ENCODE measurements at regions not wholly inside any gene's neighbourhood (a gene's known extent, or its start where the extent isn't known, plus 50 kb on each side); places are given as distances from the start of the nearest gene placed in this dataset.

- WGBS, 2 donors, result 86 to 91% methylated on average over 5 of the region's 5 CpGs
- Histone ChIP-seq H3K27ac (no peak overlapping the region), H3K36me3 (no peaks in the 10 kb centered on the region), H3K27me3 (no peaks in the 10 kb centered on the region), H3K9me3 (no peaks in the 10 kb centered on the region), H3K4me1 (peaks cover 0 to 7% (median 0%) of the 10 kb centered on the region in 3 donors), H3K4me3 (no peak overlapping the region)
- ATAC-seq, result no peak
- intact Hi-C loops (cut with DNase I), result no loop called here
- DNase-seq, result no peak
- TF ChIP-seq CTCF (IDR thresholded peaks at IDR 0.05), result no peak
- no peak for FAIRE-seq
Observed at GRCh38 chr12:83468988-83469908, 782.5 kb downstream of the TMTC2 start.

DNA sequence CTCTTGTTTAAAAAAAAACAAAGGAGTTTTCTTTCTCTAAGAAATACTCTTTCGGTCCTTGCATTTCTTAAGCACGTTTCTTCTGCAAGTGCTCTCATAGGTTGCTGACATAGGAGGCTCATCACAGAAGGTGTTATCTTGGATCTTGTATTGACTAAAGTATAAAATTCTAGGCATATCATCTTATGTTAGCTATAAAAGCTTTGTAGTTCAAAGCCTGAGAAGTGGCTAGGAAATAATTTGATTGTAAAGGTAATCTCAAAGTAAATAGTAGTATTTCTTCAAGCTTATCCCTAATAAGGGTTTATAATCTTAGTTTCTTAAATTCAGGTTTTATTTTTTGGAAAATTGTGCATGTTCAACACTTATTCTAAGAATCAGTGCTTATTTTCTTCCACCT lies 778.9 kb downstream of the TMTC2 start:
- no peak for TF ChIP-seq CTCF (IDR thresholded peaks at IDR 0.05)
- H3K36me3 ChIP-seq, result no peaks in the 10 kb centered on the region
- H3K27me3 ChIP-seq, result no peaks in the 10 kb centered on the region
- DNase-seq, result no peak
- no peak for ATAC-seq
- no peaks in the 10 kb centered on the region for H3K9me3 ChIP-seq
- H3K4me3 ChIP-seq, result no peak overlapping the region
- no peak for FAIRE-seq
- no peak overlapping the region for H3K27ac ChIP-seq
- H3K4me1 ChIP-seq, result no peaks in the 10 kb centered on the region
- WGBS, 2 donors, result 32 to 37% methylated on average over 2 of the region's 2 CpGs
- intact Hi-C loops (cut with DNase I), result no loop called here

- no peak for TF ChIP-seq CTCF (IDR thresholded peaks at IDR 0.05)
- no peak for DNase-seq
Observed at GRCh38 chr12:83462419-83462818, 775.7 kb downstream of the TMTC2 start.

DNA sequence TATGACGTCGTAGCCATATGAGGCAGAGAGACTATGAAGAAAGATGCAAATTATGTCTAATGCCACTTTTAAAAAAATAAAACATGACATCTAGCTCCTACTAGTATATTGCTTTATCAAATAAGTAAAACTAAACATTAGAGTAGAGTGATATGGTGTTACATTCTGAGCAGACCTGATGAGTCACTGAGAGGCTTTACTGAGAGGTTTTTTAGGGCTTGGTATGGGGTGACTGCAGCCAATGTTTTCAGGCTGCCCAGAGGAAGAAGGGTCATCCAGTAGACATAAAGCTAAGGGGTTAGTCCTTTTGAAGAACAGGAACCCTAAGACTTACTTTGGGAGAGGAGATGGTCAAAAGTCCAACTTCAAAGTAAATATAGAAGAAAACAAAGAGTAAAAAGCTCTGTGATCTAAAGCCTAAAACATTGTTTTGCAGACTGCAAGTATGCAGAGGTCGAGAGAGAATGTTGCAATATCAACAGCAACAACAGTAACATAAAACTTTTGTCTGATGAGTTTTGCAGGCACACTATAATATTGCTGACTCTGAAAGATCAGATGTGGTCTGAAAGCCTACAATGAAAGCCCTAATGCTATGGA lies 774.7 kb downstream of the TMTC2 start:
- Histone ChIP-seq H3K9me3 (no peaks in the 10 kb centered on the region), H3K27me3 (no peaks in the 10 kb centered on the region), H3K4me1 (no peaks in the 10 kb centered on the region), H3K27ac (no peak overlapping the region), H3K36me3 (no peaks in the 10 kb centered on the region), H3K4me3 (no peak overlapping the region)
- TF ChIP-seq CTCF (IDR thresholded peaks at IDR 0.05), result no peak
- intact Hi-C loops (cut with DNase I), result no loop called here
- FAIRE-seq (no peak), DNase-seq (no peak), ATAC-seq (no peak)
- WGBS, 2 donors, result 72 to 82% methylated on average over 3 of the region's 3 CpGs

More at GRCh38 chr12:83462419-83462818, 775.7 kb downstream of the TMTC2 start:
- H3K27ac ChIP-seq, result no peak overlapping the region
- FAIRE-seq (no peak), ATAC-seq (no peak)
- H3K36me3 ChIP-seq, result no peaks in the 10 kb centered on the region
- intact Hi-C loops (cut with DNase I), result no loop called here
- no peaks in the 10 kb centered on the region for H3K9me3 ChIP-seq
- H3K27me3 ChIP-seq, result no peaks in the 10 kb centered on the region
- H3K4me1 ChIP-seq, result no peaks in the 10 kb centered on the region
- no peak overlapping the region for H3K4me3 ChIP-seq

DNA sequence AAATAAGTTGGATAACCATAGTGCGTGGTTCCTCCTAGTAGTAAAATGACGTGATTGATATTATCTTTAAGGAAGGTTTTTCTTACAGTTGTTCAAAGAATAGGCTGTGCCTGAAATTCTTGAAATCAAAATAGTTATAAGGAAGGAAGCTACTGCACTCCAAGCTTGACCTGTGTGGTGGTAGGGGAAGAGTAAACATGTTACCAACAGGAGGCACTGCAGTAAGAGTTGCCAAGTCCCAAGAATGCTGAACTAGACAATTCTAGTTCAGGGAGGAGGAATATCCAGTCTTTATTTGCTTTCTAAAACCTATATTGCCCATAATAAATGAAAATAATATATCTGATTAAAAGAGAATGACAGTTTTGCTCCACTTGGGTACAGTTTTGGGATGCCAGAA lies 764.5 kb downstream of the TMTC2 start:
- DNase-seq (no peak), FAIRE-seq (no peak), ATAC-seq (no peak)
- TF ChIP-seq CTCF (IDR thresholded peaks at IDR 0.05), result no peak
- H3K27ac ChIP-seq, result no peak overlapping the region
- no peaks in the 10 kb centered on the region for H3K4me1 ChIP-seq
- no peaks in the 10 kb centered on the region for H3K27me3 ChIP-seq
- H3K36me3 ChIP-seq, result no peaks in the 10 kb centered on the region
- intact Hi-C loops (cut with DNase I), result no loop called here
- no peaks in the 10 kb centered on the region for H3K9me3 ChIP-seq
- H3K4me3 ChIP-seq, result no peak overlapping the region
- WGBS, 2 donors, result 82 to 89% methylated on average over 2 of the region's 2 CpGs

Data from pancreas (tissue), 10 donors.